GM19351 (cell line): ENCODE measurements at regions not wholly inside any gene's neighbourhood (a gene's known extent, or its start where the extent isn't known, plus 50 kb on each side); places are given as distances from the start of the nearest gene placed in this dataset.
A peak's percentile ranks its signal among the peaks of the same experiment; 100 is the strongest.
"Not testable (repeated sequence)": the region's sequence is repeated elsewhere in the genome, so short reads cannot be mapped to it uniquely, and the experiment has no call there.

Experiments used
- ATAC-seq: cut with Tn5 transposase; IDR thresholded peaks from one replicate; pipeline ENCODE4 v1.9.1; 2021; ENCODE audit warnings: mild to moderate bottlenecking, moderate library complexity; ENCODE audit not compliant: unreplicated experiment

DNA sequence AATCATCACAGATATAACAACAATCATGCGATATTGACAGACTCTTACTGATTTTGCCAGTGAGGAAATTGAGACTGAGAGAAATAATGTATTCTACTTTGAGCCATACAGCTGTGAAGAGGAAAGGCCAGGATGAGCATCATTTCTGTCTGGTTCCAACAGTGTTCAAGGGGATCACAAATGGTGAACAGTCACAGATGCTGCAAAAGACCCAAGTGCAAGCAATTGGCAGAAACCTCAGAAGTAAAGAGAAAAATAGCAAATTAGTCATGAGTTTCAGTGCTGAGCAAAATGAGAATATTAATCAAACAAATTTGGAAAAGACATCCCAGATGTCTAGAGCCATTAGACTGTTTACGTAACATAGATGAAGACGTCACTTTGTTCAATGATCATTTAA is 114.1 kb downstream of the RAB38 start:
- ATAC-seq, result no peak

DNA sequence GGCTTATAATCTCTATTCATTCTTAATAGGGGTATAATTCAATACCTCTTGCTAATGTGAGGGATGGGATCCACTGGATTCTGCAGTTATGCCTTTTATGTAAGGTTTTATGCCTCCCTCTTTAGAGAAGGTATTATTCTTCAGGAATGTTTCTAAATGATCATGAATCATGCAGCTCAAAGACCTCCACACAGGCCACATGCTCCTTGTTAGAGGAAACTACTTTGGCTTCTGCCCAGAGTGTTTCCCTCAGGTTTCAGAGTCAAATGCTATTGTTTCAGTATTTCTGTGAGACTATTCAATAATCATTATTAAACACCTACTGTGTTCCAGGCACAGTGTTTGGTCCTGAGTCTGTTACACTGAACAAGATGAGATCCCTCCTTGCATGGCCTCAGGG is 115.9 kb downstream of the RAB38 start:
- ATAC-seq, result no peak

DNA sequence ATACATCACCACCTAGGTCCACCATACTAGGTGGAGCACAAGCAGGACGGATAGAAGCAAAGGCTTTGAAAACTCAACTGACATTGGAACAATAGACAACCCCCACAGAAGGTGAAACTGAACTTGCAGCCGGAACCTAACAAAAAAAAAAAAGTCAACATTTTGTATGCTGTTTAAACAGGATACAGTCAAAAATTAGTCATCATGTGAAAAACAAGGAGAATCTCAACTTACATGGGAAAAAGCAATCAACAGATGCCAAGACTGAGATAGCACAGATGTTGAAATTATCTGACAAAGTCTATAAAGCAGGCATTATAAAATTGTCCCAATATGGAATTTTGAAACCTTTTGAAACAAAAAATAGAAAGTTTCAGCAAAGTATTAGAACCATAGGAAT is 123.8 kb downstream of the RAB38 start:
- no peak for ATAC-seq

DNA sequence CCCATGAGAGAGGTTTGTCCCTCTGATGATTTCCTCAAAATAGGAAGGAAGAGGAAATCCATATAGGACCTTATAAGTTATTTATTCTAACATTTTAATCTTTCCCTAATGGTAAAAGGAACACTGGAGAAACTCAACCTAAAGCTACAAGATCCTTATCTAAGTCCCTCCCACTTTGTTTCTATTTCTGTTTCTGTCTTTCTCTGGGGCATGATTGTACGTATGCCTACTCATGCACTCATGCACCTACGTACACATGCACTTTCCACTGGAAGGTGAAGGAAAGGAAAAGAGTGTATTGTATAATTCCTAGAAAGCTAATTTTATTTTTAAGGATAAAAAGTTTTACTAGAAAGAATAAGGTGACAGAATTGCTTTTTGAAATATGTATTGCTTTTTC is 125.0 kb downstream of the RAB38 start:
- peak; percentile 51 for ATAC-seq

DNA sequence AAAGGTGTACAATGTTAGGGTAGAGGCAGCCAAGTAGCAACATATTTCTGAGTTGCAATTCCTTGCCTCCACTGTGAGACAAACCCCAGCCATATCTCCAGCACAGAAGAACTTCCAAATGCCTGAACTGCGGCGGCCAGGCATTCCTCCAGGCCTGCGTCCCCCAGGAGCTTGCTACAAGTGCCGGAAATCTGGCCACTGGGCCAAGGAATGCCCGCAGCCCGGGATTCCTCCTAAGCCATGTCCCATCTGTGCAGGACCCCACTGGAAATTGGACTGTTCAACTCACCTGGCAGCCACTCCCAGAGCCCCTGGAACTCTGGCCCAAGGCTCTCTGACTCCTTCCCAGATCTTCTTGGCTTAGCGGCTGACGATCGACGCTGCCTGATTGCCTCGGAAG is 130.0 kb downstream of the RAB38 start:
- not testable (repeated sequence) for ATAC-seq

DNA sequence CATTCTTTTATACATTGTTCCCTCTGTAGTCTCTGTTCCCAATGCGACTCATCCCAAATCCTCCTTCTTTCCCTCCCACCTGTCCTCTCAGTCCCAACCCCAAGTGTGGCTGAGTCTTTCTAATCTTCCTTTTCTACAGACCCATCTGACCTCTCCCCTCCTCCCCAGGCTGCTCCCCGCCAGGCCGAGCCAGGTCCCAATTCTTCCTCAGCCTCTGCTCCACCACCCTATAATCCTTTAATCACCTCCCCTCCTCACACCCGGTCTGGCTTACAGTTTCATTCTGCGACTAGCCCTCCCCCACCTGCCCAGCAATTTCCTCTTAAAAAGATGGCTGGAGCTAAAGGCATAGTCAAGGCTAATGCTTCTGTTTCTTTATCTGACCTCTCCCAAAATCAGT is 130.6 kb downstream of the RAB38 start:
- not testable (repeated sequence) for ATAC-seq

DNA sequence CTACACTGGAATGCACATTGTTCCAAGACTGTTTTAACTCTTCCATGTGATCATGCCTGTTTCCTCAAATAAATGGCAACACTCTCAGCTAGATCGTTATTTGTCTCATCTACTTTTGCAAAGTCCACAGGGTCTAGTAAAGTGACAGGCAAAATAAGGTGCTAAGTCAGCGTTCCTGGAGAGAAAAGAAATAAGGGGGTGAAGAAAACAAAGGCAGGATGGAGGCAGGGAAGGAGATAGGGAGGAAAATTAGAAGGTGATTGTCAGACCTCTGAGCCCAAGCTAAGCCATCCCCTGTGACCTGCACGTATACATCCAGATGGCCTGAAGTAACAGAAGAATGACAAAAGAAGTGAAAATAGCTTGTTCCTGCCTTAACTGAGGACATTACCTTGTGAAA is 132.1 kb downstream of the RAB38 start:
- ATAC-seq, result no peak

DNA sequence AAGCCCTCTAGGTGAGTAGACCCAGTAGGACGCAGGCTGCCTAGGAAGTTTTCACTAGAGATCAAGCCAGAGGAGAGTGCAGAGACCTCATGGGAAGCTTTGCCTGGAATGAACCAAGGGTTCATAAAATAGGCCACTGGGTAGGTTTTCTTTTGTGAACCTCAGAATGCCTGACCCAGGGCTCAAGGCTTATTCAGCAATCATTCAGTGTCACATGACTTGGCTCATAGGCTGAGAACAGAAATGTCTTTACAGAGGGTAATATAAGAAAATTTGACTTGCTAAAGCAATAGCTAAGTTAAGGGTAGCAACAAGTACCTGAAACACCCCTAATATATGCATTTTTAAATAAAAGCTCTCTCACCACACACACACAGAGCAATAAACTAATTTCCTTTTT is 132.6 kb downstream of the RAB38 start:
- no peak for ATAC-seq

DNA sequence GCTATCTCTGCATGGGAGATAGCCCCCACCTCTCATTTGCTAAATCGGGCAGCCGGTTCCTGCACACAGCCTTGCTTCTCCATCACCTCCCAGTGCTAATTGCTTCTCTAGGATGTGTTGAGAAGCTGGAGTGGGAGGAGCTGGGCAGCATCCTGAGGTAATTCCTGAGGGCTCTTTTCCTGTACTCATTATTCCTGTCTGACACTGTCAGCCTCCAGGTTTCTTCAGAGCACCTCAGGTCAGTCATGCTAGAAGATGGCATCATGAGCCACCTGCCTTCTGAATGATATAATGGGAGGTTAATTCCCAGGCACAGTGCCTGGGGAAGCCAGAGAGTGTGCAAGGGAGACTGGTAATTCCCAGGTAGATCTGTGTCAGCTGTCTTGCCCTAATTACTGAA is 133.0 kb downstream of the RAB38 start:
- ATAC-seq, result no peak

DNA sequence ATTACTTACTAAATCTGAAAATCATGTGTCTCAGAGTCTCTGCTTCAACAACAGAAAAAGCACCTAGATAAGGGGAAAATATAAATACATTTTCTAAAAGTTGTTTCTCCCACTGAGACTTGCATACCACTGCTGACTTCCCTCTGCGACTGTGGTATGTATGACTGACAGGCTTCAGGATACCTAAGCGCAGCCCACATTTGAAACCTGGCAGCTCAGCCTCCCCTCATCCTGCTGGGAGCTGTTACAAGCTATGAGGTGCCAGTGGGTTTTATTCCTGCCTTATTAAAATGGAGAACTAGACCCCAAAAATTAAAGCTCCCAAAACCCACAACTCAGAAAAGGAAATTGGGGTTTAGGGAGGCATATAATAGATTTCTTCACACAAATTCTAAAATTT is 133.6 kb downstream of the RAB38 start:
- ATAC-seq, result no peak

DNA sequence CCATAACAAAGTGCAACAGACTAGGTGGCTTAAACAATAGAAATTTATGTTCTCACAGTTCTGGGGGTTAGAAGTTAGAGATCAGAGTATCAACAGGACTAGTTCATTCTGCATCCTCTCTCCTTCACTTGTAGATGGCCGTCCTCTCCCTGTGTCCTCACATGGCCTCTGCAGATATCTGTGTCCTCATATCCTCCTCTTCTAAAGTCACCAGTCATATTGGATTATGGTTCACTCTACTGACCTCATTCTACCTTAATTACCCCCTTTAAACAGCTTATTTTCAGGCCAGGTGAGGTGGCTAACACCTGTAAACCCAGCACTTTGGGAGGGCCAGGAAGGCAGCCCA is 135.1 kb downstream of the RAB38 start:
- no peak for ATAC-seq

DNA sequence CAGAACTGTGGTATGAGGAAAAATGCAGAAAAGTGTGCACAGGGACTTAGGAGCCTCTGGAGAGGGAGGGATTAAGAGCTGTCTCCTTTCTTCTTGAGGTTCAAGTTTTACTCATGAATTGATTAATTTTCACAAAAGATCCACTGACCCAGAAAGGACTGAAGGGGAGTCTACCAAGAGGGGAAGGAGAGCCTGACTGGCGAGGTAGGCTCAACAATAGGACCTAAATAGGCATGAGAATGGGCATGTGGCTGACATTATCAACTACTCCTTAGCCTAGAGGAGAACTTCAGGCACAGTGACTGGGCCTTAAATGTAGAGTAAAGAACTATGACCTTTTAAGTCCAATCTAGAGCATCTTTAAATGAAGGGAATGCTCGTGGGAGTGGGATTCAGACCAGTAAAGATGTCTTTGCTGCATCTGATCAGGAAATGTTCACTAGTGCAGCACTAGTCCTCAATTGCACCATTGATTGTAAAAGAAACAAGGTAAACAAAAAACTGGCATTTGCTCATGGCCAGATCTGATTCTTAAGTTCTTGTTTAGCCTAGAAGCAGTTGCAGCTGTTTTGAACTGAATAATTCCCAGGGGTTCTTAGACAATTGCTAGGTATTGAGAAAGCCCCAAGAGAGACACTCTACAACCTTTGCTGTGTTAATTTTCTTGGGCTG is 135.6 kb downstream of the RAB38 start:
- no peak for ATAC-seq

DNA sequence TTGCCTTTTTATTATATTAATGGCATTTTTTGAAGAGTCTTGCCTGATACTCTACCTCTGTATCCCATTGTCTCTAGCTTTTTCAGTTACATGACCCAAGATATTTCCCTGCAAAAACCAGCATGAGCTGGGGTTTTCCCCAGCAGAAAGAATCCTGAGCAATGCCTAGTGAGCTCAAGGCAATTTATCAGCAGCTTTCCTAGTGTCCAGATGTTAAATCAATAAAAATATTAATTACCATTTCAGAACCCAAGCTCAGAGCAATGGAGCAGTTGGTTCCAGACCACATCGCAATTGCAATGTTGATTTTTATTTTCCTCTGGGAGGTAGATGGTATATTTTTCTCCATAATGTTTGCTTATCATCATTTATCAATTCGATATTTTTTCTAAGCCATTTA is 137.2 kb downstream of the RAB38 start:
- ATAC-seq, result no peak

DNA sequence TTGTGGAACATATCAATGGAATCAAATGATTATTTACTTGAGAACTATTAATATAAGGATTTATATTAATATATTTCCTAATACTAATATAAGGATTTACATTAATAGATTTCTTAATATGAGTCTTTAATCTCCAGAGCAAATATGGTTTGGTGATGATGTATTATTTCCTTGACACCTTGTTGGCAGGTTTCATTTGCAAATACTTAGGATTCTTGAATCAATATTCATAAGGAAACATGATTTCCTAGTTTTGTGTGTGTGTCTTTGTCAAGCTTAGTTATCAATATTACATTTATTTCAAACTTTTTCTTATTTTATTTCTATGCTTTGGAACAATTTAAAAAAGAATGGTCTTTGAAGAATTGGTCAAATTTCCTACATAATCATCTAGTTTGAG is 138.5 kb downstream of the RAB38 start:
- ATAC-seq, result no peak

DNA sequence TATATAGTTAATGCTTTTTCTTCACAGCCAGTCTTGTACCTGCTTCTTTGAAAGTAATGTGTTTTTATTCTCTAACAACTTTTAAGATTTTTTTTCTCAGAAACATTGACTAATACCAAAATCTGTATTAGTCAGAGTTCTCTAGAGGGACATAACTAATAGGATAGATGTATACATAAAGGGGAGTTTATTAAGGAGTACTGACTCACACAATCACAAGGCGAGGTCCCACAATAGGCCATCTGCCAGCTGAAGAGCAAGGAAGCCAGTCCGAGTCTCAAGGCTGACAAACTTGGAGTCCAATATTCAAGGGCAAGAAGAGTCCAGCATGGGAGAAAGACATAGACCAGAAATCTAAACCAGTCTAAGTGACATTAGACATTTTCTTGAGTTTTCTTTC is 140.0 kb downstream of the RAB38 start:
- ATAC-seq, result no peak

DNA sequence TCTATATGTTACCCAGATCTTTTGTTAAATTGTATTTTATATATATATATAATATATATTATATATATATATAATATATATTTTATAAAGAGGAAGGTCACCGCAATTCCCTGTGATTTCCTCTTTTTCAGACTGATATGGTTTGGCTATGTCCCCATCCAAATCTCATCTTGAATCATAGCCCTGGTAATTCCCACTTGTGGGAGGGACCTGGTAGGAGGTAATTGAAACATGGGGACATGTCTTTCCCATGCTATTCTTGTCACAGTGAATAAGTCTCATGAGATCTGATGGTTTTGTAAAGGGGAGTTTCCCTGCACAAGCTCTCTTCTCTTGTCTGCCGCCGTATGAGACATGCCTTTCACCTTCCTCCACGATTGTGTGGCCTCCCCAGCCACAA is 157.6 kb downstream of the RAB38 start:
- no peak for ATAC-seq

DNA sequence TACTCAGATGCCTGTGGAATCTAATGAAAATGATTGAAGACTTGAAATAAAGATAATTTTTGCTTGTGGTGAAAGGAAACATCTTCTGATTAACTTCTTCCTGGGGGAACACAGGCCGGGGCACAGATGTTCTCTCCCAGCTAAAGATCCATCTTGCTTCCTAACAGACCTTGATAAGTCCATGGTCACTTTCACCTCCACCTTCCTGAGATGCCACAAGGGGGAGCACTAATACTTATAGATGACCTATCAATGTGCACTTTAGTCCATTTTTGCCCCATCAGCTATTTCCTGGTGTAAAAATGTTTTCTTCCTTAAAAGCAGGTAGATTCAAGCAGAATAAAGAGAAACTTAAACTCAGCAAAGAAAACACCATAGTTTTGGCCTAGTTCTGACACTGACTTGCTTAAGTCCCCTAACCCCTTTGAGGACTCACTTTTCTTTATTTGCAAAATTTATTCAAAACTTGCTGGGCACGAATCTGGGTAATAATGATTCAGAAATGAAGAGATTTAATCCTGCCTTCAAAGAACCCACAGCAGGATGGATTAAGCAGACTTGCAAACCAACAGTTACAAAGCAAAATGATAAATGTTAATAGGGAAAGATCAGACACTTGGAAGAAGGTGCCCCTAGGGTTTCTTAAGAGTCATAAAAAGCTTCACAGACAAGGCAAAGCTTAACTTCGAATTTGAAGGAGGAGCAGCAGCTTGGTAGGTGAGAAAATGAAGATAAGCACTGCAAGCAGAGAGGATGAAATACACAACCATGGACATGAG is 158.7 kb downstream of the RAB38 start:
- ATAC-seq, result peak; percentile 94

DNA sequence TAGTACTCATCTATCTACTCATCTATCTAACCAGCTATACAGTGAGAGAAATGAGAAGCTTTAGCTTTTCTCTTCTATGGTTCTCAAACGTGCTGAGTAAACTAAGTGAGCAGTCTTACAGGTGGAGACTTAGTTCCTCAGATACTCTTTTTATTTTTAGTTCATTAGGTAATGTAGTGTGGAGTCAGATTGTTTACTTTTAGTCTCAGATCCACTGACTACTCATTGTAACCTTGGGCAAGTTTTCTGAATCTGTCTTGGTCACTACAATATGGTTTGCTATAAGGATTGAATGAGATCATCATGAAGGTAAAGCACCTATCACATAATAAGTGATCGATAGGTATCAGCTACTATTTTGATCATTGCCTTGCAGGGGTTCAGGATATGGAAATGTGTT is 160.1 kb downstream of the RAB38 start:
- ATAC-seq, result no peak

DNA sequence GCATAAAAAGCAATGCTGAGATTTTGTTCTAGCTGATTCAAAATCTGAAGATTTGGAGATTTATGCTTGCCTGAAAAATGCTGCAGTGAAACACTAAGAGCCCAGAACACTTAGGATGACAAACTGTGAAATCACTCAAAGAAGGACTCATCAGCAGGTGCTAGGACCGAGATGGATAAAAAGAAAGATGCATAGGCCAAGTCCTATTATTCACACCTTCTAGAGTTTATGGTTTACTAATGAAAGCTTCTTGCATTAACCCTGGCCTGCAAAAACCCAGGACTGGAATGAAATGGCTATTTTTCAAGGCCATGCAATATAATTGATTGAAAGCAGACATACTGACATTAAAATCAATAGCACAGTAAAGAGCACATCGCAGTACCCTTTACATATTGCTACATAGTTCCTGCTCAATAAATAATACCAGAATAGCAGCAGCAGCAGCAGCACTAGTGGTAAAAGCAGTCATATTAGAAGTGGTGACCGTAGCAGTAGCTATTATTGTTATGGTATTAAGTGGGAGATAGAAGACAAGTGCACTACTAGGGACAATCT is 161.7 kb downstream of the RAB38 start:
- ATAC-seq, result no peak

DNA sequence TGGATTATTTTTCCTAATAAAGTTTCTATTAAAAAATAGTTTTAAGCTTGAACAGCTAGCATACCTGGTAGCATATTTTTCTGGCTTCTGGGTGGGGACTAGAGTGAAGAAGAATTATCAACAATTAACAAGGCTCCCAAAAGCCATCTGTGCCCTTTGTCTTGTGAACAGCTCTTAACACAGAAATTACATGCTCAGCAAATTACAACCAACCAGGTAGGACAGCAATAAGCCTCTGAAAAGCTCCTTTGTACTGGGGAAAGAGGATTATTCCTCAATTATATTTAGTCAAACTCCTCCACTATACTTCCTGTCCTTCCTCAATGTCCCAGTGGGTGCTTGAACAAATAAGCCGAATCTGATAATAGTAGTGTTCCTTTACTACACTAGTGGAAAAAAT is 162.8 kb downstream of the RAB38 start:
- no peak for ATAC-seq

DNA sequence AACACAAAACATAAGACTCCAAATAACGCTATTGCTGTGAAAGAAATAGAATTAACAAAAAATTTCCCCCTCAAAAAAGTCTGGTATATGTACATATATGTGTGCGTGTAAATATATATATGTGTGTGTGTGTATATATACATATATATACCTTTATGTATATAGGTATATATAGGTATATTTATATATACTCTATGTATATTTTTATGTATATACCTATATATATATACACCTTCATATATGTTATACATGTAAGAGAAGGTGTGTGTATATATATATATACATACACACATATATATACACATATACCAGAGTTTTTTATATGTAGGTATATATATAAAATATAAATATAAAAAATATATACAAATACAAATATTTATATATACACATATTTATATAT is 199.2 kb downstream of the RAB38 start:
- ATAC-seq, result no peak

DNA sequence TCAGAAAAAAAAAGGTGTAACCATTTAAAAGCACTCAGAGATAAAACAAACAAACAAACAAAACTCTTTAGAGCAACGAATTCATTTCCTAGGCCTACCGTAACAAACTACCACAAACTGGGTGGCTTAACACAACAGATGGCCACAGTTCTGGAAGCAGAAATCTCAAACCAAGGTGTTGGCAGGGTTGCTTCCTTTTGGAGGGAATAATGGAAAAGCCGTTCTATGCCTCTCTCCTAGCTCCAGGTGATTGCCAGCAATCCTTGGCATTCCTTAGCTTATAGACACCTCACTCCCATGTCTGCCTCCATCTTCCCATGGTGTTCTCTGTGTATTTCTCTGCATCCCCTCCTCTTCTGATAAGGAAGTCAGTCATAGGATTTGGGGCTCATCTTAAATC is 200.4 kb downstream of the RAB38 start:
- ATAC-seq, result no peak

DNA sequence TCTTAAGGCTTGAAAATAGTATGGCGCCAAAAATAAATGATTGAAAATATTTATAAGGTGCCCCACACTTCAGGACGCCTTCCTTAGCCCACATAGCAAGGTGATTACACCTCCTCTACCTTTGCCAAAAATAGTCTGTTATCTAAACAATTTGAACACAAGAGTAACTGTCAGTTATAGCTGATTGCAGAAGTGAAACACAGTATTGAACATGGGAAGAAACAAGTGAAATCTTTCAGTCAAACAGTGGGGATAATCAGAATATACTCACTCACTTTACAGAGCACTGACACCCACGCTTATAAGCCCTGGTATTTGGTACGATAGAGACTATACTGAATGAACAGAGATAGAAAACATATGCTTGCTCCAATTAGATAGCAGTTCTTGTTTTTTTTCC is 203.1 kb downstream of the RAB38 start:
- ATAC-seq, result peak; percentile 95
